ENCODE measurements at regions not wholly inside any gene's neighbourhood (a gene's known extent, or its start where the extent isn't known, plus 50 kb on each side); places are given as distances from the start of the nearest gene placed in this dataset.

DNA sequence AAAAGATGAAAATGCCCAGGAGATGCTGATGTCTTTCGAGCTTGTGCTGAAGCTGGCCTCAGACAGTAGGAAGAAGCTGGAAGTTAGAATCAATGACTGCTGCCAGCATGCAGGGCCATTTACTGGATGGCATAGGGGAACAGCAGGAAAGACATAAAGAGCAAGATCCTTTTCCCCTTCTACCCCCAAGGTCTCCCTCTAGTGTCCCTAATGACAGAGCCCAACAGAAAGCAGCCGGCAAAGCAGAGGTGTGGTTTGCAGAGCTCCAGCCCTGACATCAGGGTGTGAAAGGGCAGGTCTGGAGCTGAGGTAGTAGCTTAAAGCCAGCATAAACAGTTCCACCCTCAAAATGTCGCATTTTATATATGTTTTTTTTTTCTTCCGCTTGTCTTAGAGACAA lies 1560.7 kb upstream of the TMEM132C start:
- Histone ChIP-seq H3K4me2 (no peak overlapping the region), H3K36me3 (ENCODE audit: low read depth) (no peaks in the 10 kb centered on the region), H4K20me1 (ENCODE audit: insufficient read depth) (no peaks in the 10 kb centered on the region), H3K4me3 (no peak overlapping the region), H2AFZ (no peak overlapping the region), H3K9me2 (ENCODE audit: insufficient read depth) (no peaks in the 10 kb centered on the region), H3F3A (ENCODE audit: insufficient read depth, low read depth) (no peaks in the 10 kb centered on the region), H3K27me3 (ENCODE audit: insufficient read depth, low read depth) (peaks cover 9% of the 10 kb centered on the region; the same call in 1 of the 2 replicates), H3K4me1 (replicated peaks; ENCODE audit: insufficient read depth) (no peaks in the 10 kb centered on the region), H3K9me3 (ENCODE audit: insufficient read depth, low read depth) (no peaks in the 10 kb centered on the region), H3K27ac (no peak overlapping the region), H3K79me2 (ENCODE audit: low read depth) (no peaks in the 10 kb centered on the region)
- POLR2A ChIA-PET (ENCODE audit: unreplicated experiment): no interaction called here
- no peak for TF ChIP-seq EZH2 (IDR thresholded peaks at IDR 0.05; ENCODE audit: low read depth)
- TF ChIP-seq, protein P1, sequence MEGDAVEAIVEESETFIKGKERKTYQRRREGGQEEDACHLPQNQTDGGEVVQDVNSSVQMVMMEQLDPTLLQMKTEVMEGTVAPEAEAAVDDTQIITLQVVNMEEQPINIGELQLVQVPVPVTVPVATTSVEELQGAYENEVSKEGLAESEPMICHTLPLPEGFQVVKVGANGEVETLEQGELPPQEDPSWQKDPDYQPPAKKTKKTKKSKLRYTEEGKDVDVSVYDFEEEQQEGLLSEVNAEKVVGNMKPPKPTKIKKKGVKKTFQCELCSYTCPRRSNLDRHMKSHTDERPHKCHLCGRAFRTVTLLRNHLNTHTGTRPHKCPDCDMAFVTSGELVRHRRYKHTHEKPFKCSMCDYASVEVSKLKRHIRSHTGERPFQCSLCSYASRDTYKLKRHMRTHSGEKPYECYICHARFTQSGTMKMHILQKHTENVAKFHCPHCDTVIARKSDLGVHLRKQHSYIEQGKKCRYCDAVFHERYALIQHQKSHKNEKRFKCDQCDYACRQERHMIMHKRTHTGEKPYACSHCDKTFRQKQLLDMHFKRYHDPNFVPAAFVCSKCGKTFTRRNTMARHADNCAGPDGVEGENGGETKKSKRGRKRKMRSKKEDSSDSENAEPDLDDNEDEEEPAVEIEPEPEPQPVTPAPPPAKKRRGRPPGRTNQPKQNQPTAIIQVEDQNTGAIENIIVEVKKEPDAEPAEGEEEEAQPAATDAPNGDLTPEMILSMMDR (conservative IDR thresholded peaks at IDR 0.05): no peak
- CTCF ChIA-PET: interaction anchor here (0.7 kb wide), 1 partner anchor 211 kb away, joined by 3 read pairs; no protein-coding TSS in a partner anchor
- no TSS peak for BruUV-seq (replicated peaks)
- no peak for DNase-seq
- intact Hi-C loops (cut with micrococcal nuclease; ENCODE audit: unreplicated experiment): loop anchor here (10.0 kb wide), 1 partner anchor 69 kb away; no protein-coding TSS in a partner anchor

DNA sequence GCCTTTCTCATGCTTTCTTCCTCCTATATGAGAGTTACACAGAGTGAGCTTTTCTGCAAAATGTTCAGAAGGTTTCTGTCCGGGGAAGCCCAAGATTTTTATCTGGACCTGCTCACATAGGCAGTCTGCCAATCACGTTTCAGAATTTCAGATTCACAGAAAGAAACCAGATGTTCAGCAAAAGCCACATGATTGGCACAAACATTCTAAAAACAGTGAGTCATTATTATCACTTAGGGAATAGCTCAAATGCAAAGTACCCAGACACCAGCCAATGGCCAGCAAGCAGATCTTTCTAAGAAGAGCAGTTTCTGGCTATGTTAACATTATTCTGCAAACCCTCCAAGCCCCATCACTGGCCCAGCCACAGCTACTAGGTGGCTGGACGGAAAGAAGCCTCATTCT lies 1558.5 kb upstream of the TMEM132C start:
- Histone ChIP-seq H3K79me2 (ENCODE audit: low read depth) (no peaks in the 10 kb centered on the region), H3K4me3 (no peak overlapping the region), H3K9me3 (ENCODE audit: insufficient read depth, low read depth) (no peaks in the 10 kb centered on the region), H3K27ac (no peak overlapping the region), H3K4me1 (replicated peaks; ENCODE audit: insufficient read depth) (no peaks in the 10 kb centered on the region), H3F3A (ENCODE audit: insufficient read depth, low read depth) (no peaks in the 10 kb centered on the region), H3K27me3 (ENCODE audit: insufficient read depth, low read depth) (peaks cover 9% of the 10 kb centered on the region; the same call in 1 of the 2 replicates), H4K20me1 (ENCODE audit: insufficient read depth) (no peaks in the 10 kb centered on the region), H3K9me2 (ENCODE audit: insufficient read depth) (no peaks in the 10 kb centered on the region), H3K4me2 (no peak overlapping the region), H3K36me3 (ENCODE audit: low read depth) (no peaks in the 10 kb centered on the region), H2AFZ (no peak overlapping the region)
- POLR2A ChIA-PET (ENCODE audit: unreplicated experiment): interaction anchor here (0.6 kb wide), 1 partner anchor 374 kb away, joined by 3 read pairs; no protein-coding TSS in a partner anchor
- no TSS peak for BruUV-seq (replicated peaks)
- intact Hi-C loops (cut with micrococcal nuclease; ENCODE audit: unreplicated experiment): loop anchor here (10.0 kb wide), 1 partner anchor 66 kb away; no protein-coding TSS in a partner anchor
- peak in 1 of 2 experiments; percentile 5 for DNase-seq
- no peak for TF ChIP-seq EZH2 (IDR thresholded peaks at IDR 0.05; ENCODE audit: low read depth)
- TF ChIP-seq, protein P1 (conservative IDR thresholded peaks at IDR 0.05): no peak
- CTCF ChIA-PET: no interaction called here

DNA sequence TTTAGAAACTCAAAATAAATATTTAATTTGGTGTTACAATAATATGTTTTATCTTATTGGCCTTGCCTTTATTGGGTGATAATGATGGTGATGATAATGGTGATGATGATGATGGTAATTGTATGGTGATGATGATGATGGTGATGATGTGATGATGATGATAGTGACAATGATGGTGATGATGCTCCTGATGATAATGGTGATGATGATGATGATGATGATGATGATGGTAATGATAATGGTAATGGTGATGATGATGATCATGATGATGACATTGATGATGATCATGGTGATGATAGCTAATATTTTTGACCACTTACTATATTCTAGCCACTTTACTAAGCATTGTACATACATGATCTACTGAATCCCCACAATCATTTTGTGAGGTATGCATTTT lies 1548.6 kb upstream of the TMEM132C start:
- H3K4me3 ChIP-seq: no peak overlapping the region
- H3K9me2 ChIP-seq (ENCODE audit: insufficient read depth): no peaks in the 10 kb centered on the region
- CTCF ChIA-PET: no interaction called here
- H3K27ac ChIP-seq: no peak overlapping the region
- no peak overlapping the region for H3K4me2 ChIP-seq
- no peak overlapping the region for H2AFZ ChIP-seq
- no TSS peak for BruUV-seq (replicated peaks)
- peaks cover 14% of the 10 kb centered on the region; the same call in 1 of the 2 replicates for H3K27me3 ChIP-seq (ENCODE audit: insufficient read depth, low read depth)
- no peaks in the 10 kb centered on the region for H3K79me2 ChIP-seq (ENCODE audit: low read depth)
- H4K20me1 ChIP-seq (ENCODE audit: insufficient read depth): no peaks in the 10 kb centered on the region
- no peak for TF ChIP-seq EZH2 (IDR thresholded peaks at IDR 0.05; ENCODE audit: low read depth)
- TF ChIP-seq, protein P1 (conservative IDR thresholded peaks at IDR 0.05): no peak
- no peaks in the 10 kb centered on the region for H3K36me3 ChIP-seq (ENCODE audit: low read depth)
- intact Hi-C loops (cut with micrococcal nuclease; ENCODE audit: unreplicated experiment): no loop called here
- POLR2A ChIA-PET (ENCODE audit: unreplicated experiment): no interaction called here
- H3F3A ChIP-seq (ENCODE audit: insufficient read depth, low read depth): no peaks in the 10 kb centered on the region
- no peaks in the 10 kb centered on the region for H3K4me1 ChIP-seq (replicated peaks; ENCODE audit: insufficient read depth)
- no peaks in the 10 kb centered on the region for H3K9me3 ChIP-seq (ENCODE audit: insufficient read depth, low read depth)
- DNase-seq: no peak
